Non-pigmented ciliary epithelial cell (primary cell): ENCODE measurements at regions not wholly inside any gene's neighbourhood (a gene's known extent, or its start where the extent isn't known, plus 50 kb on each side); places are given as distances from the start of the nearest gene placed in this dataset.
A peak's percentile ranks its signal among the peaks of the same experiment; 100 is the strongest.
"Not testable (repeated sequence)": the region's sequence is repeated elsewhere in the genome, so short reads cannot be mapped to it uniquely, and the experiment has no call there.

Experiments
- DNase-seq: peaks from one replicate; pipeline ENCODE4 v3.0.0-alpha.2; 2010; ENCODE audit warnings: low read depth

DNA sequence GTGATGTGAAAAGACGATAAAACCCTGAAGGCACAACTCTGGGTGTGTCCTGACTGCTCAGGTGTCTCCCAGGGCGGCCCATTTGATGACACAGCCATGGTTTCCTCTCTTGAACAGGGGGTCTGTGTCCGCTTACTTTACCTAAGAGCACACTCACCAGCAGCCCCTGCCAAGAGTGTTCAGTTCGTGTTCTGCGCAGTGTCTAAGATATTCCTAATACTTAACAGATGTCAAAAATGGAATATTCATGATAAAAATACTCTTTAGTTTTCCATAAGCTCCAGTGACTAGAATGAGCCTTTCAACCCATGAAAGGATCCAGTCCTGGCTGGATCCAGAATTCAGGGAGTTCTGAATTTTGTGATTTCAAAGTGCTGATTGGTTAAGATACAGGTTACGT is 492.4 kb downstream of the TNS3 start:
- no peak for DNase-seq

DNA sequence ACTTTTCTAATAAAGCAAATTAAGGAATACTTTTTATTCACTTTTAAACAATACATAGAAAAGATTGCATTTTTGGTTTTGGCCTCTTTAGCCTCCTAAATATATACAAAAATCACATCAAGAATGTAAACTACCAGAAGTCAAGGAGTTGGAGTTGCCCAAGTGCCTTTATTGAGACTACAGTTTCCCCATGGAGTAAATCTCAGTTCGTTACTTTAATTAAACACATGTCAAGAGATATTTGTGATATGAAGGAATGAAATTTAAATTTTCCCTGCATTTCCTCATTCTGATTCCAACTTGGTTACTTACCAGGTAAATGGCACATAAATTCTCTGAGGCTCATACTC is 492.9 kb downstream of the TNS3 start:
- DNase-seq = no peak

DNA sequence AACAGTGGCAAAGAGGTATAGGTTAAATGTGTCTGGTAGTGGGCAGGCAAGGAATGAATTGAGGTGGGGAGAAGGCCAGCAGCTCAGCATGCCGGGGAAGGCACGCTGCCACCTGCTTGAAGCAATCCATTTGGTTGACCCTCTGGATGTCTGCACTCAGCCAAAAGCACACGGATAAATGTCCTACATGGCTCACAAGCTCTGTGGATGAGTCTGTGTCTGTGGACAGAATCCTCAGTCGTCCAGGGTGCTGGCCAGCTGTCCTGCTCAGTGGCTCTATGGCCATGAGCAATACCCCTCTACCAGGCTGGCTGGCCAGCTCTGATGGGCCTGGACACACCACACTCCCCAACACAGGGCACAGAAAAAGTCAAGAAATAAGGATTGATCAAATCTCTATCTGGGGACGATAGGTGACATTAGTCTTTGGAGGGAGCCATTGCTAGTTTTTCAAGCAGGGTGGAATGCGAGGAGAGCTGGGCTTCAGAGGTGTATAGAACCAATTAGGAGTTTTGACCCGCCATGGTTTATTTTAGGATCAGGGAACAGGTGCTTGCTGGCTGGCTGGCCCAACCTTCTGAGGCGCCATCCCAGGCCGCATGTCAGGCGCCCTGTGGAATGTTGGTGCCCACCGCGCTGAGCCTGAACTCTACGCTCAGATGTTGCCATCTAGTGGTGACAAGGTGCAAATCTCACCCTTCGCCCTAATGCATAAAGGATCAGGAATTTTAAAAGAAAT is 493.4 kb downstream of the TNS3 start:
- DNase-seq = no peak

DNA sequence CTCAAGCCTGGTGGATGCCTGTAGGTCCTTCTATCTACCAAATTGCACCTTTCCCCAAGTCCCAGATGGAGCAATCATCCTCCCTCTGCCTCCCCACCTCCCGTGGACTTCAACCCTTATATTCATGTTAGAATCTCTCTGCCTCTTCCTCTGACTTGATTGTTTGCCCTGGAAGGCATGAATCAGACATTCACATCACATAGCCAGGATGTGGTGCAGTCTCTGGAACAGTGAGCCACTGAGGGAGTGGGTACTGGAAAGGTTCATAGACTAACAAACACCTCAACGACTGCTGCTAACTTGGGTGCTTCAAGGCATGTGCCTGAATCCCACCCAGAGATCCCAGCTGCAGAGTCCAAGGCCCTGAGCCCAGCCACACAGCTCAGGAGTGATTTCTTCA is 494.0 kb downstream of the TNS3 start:
- peak; percentile 37 for DNase-seq

DNA sequence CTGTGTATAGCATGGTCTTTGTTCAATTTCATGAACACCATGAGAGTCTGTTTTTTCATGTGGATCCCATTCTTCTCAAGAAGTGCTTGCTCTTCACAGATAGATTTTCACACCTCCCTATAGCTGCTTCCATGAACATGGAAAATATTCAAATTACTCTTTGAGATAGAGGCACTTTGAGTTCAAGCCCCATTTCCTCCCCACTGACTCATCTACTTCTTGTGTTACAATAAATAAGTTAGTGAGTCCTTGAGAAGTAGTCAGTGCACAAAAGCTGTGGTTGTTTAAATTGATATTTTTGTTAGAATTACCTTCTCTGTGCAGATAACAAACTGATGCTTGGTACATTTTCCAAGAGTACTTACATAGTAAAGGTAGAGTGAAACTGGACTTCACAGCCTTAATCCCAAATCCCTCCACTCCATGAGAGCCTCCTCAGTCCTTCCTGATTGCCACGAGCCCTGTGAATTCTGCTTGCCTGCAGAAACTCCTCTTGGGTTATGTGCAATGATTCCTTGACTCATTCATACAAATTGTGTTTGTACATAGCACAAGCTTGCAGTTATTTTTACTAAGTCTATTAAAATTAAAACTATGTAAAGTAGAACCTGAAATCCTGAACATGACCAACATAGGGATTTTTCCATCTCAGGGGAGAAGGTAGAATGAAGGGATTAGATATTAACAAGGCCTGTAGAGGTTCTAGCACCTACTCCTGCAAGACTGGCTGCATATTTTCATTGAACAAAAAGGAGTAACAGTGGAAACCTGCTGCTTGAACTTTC is 496.2 kb downstream of the TNS3 start:
- DNase-seq = no peak

DNA sequence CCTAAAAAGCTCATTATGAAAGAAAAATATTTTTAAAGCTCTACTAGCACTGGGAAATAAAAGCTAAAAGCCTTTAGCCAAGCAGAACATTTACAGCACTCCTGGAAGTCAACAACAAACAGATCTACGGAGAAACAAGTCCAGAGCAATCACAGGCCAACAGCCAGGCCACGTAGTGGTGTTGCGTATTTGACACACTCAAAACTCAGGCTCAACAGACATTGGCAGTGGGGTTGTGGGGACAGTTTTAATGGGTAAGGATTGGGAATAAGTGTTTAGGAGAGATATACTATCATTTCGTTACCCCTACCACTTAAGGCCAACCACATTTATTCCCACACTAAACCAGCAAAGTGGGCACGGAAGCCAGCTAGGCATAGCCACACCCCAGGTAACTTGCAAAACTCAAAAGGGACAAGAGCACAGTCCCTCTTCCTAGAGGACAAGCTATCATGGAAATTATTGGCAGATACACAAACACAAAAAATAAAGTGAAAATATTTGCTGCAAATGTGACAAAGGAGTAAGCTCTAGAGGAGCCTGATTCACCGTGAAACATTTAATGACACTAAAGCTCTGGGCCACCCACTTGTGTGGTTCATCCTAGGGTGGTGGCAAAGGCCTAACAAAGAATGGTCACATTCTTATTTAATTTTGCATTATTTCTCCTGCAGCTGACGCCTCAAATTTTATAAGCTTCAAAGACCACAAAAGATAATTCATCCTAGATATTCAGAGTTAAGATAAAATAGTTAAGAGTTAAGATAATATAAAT is 498.2 kb downstream of the TNS3 start:
- no peak for DNase-seq

DNA sequence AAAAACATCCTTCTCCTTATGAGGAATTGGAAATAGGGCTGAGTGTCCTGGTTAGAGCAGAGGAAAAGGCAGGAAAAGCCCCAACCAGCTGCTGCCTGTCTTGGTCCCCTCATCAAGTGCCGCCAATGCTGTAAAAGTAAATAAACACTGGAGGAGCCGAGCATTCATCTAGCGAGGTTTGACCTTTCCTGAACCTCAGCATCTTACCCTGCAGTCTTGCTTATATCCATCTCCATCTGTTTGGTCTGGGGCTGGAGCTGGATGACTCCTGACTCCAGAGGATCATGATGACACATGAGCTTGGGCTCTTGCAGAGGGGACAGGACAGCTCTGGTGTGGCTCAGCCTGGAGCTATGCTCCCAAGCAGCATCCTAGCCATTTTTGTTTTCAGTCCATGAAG is 501.1 kb downstream of the TNS3 start:
- DNase-seq = no peak

GRCh38 chr7:47078241-47078640 is 503.7 kb downstream of the TNS3 start:
- DNase-seq = no peak

DNA sequence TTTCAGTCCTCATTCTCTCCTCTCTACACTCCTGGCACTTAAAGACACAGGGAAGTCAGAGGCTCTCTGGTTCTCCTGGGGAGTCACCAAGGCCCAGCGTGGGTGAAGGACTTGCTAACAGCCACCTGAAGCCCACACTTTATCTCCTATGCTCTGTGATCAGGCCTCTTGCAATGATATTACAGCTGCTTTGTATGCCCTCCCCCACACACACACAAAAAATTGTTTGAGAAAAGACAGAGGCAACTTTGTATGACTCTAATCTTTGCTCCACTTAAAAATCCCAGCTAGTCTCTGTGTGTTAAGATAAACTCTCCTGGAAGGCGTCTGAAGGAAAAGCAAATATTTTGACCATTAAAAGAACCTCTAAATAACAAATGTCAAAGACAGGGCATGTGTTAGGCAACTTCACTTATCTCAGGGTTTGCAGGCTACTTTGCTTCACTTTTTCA is 507.2 kb downstream of the TNS3 start:
- DNase-seq = no peak

- no peak for DNase-seq
Observed at GRCh38 chr7:47073284-47073683, 508.6 kb downstream of the TNS3 start.

DNA sequence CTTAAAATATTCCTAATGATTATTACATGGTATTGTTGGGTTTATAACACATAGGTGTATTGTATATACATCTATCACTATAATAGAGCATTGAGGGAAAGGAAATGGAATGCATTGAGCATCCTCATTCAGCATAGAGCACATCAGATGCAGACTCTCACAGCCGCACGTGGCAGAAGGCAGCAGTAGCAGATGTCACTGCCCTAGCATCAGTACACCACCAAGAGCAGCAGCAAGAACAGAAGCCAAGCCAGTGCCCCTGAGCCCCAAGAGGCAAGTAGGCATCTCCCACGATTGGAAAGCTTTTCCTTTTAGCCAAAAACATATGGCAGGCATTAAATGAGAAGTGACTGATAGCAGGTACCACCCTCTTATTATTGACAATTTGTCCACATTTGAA is 510.0 kb downstream of the TNS3 start:
- DNase-seq = no peak

- no peak for DNase-seq
Observed at GRCh38 chr7:47069385-47070076, 512.4 kb downstream of the TNS3 start.

DNA sequence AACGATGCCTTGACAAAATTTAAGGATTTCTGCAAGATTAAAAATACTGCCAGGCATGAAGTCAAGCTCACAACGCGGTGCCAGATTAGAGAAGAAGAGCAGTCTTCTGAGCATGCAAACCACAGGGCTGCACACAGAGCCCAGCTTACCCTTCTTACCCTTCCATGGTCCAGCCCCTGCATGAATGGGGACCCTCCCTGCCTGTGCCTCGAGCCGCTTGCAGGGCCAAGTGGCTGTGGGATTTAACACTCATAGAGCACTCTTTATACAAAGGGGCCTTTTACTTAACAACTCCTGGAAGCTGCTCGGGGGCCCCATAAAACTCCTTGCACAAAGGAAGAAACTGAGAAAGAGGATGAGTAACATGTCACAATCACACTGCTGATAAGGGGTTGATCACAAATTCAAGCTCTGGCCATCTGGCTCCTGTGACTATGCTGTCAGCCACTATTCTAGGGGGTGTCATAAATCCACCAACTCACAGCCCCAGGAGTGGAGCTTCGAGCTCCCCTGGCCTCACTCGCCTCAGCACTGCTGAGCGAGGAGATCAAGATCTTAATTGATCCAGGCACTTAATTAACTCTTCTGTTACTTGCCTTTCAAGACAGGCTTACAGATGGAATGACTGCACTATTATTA is 514.8 kb downstream of the TNS3 start:
- DNase-seq = no peak

- DNase-seq = no peak
Observed at GRCh38 chr7:47056731-47057130, 525.2 kb downstream of the TNS3 start.

DNA sequence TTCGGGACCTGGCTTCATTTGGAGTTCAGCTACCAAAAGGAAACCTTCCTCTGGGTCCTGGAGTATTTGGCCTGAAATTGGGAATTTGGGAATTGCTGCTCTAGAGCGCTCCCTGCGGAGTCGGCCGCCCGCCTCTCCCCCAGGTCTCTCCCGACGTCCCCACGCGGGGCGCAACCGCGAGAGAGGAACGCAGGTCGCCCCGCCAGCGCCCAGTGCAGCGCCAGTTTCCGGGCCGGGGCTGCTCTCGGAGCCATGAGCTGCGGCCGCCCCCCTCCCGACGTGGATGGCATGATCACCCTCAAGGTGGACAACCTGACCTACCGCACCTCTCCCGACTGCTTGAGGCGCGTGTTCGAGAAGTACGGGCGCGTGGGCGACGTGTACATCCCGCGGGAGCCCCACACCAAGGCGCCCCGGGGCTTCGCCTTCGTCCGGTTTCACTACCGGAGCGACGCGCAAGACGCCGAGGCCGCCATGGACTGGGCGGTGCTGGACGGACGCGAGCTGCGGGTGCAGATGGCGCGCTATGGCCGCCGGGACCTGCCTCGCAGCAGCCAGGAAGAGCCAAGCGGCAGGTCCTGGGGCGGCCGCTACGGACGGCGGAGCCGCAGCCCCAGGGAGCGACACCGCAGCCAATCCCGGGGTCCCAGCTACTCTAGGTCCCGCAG is 529.2 kb downstream of the TNS3 start:
- DNase-seq = not testable (repeated sequence)

- no peak for DNase-seq
Observed at GRCh38 chr7:47049234-47049774, 532.6 kb downstream of the TNS3 start.

DNA sequence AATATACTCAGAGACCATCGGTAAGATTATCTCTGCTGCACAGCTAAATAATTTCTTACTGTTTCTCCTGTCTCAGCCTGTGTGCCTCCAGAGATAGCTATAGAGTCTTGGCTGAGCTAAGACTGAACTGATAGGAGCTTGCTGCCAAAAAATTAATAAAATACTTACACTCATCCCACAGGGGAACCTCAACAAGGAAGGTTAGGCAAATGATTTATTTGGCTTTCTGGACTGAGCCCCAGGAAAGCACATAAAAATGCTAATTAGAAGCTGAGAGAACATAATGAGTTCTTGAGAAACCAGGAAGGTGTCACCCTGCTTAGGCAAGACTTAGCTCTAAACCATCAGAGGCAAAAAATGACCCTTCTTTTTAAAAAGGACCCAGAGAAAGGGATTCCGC is 534.5 kb downstream of the TNS3 start:
- DNase-seq = no peak

DNA sequence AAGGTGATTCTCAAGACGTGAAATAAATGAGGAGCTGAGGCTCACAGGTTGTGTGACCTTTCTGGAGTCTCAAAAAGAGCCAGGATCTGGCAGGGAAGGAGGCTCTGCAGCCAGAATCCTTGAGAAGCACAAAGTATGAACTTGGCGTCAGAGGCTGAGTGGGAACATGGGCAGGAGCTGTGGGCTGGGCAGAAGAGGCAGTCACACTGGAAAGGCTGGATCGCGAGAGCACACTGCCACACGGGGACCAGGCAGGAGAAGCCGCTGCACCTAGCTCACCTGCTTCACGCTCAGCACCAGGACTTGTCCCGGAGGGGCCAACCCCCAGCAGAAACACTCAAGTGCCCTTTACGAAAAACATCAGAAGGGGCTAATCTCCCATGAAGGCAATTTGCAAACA is 535.0 kb downstream of the TNS3 start:
- no peak for DNase-seq

GRCh38 chr7:47045207-47046051 is 536.5 kb downstream of the TNS3 start:
- DNase-seq = no peak

DNA sequence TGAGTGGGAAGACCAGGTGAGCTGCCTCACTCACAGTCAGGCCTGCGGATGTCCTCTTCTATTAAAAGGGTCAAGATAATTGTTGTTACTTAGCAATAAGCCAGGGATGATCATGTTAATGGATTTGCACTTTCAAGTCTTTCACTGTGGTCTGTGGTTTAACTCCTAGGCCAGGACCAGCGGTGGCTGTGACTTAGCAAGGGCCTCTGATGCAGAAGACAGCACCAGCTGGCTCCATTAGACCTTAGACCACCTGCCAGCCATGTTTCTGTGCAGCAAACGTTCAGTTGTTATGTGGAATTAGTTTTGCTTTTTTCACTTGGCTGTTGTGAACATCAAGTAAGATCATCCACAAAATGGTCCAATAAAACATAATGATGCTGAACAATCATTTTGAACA is 537.3 kb downstream of the TNS3 start:
- DNase-seq = no peak
